Endometrium (tissue), 2 donors: ENCODE measurements at regions not wholly inside any gene's neighbourhood (a gene's known extent, or its start where the extent isn't known, plus 50 kb on each side); places are given as distances from the start of the nearest gene placed in this dataset.
"Not testable (repeated sequence)": the region's sequence is repeated elsewhere in the genome, so short reads cannot be mapped to it uniquely, and the experiment has no call there.

Experiments used
- FAIRE-seq: peaks from 2 replicates; lab custom pipeline; 2012; peaks lifted over from hg19 to GRCh38; lab: Jason Lieb, UNC
- donor health status: control.
- donor health status: control.

- no peak for FAIRE-seq
Measured at GRCh38 chr10:28733245-28733644, 55.9 kb downstream of the BAMBI start.

DNA sequence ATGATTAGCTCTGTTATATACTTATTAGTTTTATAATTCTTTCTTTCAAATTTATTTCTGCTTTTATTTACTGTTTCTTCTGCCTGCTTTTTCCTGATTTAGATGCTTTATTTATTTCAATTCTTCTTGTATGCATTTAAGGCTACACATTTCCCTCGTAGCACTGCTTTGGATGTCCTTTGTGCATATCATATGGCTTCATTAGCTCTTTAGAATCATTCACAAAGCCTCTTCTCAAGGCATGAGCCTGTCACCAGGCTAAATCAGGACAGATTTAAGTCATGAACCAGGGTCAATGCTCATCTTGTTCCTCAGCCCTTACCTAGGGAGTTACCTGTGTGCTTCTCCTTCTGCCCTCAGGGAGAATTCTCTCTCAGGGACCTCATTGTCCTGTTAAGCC, 56.3 kb downstream of the BAMBI start:
- FAIRE-seq = no peak

GRCh38 chr10:28734938-28735759, 57.8 kb downstream of the BAMBI start:
- FAIRE-seq = no peak

GRCh38 chr10:28737096-28737495, 59.8 kb downstream of the BAMBI start:
- FAIRE-seq = no peak

DNA sequence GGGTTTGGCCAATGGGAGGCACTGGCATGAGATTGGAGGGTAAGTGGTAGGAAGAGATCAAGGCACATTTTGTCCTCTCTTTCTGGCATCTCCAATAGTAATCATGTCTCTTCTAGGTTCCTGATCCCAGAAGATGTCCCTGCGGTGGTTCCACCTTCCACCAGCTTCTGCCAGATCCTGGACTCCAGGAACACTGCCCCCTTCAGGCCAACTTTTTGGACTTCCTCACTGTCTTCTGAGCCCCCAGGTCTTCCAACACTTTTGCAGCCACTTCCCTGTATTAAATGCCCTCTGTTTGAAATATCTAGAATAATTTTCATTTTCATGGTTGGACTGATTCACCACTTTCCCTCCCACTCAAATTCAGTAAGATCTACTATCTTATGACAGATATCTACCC, 60.9 kb downstream of the BAMBI start:
- no peak for FAIRE-seq

- no peak for FAIRE-seq
Measured at GRCh38 chr10:28743576-28743975, 66.3 kb downstream of the BAMBI start.

DNA sequence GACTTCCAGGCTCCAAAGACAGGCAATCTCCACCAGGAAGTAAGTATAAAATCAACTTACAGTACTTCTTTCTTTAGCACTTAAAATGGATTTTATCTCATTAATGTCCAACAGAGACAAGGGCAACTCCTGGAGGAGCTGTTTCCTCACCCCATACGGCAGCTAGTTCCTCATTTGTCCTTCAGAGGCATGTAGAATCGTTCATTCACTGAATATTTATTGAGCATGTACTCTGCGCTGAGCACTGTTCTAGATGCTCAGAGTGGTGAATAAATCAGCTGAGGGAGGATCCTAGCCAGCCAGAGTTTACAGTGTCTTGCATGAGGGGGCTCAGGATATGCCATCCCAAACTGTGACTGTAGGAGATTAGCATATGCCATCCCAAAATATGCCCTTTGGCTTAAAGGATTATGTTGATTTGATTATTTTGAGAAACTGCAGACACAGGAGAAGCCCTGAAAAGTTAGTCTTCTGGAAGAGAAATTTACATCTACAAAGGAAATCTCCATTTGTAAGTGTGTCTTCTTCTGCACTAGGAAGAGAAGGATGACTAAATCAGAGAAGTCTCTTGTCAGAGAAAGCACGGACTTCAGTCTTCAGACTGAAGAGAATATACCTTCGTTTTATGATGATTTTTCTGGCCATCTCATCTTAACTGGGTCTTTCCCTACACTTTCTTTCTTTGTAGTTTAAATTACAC, 66.9 kb downstream of the BAMBI start:
- no peak for FAIRE-seq

GRCh38 chr10:28754930-28755718, 77.8 kb downstream of the BAMBI start:
- FAIRE-seq = no peak

- no peak for FAIRE-seq
Measured at GRCh38 chr10:28761084-28761846, 83.9 kb downstream of the BAMBI start.

GRCh38 chr10:28763471-28764170, 86.3 kb downstream of the BAMBI start:
- FAIRE-seq = no peak

DNA sequence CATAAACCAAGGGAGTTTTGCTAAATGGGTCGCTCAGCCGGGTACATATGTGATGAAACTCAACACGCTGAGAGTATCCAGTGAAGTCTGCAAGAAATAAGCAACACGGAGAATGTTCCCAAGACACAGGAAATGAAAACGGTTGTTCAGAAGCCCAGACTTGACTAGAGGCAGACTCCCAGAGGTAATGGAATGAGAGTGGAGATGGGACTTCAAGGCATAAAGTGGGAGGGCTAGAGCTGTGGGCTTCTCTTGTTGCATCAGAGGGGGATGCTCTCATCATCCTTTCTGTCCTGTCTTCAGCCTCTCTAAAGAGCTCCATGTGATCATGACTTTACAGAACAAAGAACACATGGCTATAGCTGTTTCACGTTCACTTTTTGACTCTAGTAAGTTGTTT, 88.3 kb downstream of the BAMBI start:
- FAIRE-seq = no peak

DNA sequence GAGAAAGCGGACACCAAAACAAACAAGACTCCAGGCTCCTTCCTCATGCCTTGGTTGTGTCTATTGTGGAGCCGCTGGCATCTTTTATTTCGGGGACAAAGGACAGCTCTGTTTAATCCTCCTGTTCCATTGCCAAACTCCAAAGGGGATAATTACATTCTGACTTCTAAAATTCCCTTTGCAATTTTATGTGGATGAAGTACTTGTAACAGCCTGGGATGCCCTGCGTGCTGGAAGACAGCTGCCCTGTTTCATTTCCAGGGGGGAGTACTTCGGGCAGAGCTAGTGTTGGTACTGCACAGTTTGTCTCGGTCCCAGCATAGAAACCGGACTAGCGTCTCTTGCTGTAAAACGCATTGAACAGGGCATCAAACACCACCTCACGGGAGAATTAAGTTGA, 90.9 kb downstream of the BAMBI start:
- no peak for FAIRE-seq

DNA sequence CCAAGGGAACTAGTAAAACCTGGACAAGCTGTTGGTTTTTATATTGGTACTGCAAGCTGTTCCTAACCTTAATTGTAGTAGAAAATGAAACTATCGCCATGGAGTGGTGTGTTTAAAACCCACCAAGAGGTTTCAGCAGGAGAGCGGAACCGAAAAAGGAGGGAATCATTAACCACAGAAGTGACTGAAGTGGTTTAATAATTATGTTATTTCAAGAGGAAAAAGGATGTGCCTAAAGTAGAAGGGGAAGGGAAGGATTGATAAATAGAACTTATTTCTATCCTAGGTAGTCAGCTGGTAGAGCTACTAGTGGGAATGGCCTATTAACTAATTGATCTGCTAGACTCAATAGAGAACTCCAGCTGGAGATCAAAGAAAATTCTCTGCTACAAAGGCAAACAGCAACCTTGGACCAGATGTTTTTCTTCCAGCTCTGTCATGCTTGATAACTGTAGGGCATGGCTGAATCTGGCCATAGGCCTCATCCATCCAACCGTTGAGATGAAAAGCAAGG, 91.8 kb downstream of the BAMBI start:
- no peak for FAIRE-seq

- FAIRE-seq = not testable (repeated sequence)
Measured at GRCh38 chr10:28771580-28772090, 94.3 kb downstream of the BAMBI start.

DNA sequence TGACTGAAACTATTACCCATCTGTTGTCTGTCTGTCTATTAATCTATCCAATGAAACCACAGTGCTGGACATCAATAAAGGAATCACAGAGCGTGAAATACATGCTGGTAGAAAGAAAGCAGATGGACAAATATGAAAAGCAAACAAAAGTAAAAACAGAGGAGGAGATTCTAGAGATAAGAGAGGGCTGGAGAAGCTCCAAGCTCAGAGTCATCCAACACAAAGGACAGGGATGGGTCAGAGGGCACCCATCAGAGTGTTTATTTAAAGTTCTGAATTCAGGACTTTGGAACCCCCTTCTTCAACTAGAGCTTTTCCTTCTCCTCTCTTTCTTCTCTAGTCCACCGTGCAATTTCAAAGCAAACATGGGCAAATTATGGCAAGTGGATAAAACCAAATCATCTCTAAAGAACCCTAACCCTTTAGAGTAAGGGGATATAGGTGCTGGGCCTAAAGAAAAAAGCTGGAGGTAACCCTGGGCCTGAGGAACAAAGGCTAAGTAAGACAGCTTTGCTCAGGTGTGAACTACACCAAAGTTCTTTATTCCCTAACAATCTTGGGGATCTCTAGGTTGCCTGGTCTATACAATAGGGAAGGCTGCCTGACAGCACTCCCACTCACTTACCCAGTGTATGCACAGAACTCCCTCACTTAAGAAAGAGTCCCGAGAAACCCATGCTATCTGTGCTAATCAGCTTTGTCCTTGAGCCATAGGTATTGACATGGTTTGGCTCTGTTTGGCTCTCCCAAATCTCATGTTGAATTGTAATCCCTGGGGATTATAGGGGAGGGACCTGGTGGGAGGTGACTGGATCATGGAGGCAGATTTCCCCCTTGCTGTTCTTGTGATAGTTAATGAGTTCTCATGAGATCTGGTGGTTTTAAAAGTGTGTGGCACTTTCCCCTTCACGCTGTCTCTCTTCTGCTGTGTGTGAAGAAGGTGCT, 97.0 kb downstream of the BAMBI start:
- no peak for FAIRE-seq

DNA sequence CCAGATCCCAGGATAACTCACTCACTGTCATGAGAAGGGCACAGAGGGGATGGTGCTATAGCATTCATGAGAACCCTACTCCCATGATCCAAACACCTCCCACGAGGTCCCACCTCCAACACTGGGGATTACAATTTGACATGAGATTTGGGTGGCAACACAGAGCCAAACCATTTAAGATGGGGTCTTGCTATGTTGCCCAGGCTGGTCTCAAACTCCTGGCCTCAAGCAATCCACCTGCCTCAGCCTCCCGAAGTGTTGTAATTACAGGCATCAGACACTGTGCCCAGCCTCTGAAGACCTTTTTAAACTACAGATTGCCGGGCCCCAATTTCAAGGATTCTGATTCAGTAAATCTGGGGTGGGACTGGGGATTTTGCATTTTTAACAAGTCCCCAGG, 98.5 kb downstream of the BAMBI start:
- no peak for FAIRE-seq

DNA sequence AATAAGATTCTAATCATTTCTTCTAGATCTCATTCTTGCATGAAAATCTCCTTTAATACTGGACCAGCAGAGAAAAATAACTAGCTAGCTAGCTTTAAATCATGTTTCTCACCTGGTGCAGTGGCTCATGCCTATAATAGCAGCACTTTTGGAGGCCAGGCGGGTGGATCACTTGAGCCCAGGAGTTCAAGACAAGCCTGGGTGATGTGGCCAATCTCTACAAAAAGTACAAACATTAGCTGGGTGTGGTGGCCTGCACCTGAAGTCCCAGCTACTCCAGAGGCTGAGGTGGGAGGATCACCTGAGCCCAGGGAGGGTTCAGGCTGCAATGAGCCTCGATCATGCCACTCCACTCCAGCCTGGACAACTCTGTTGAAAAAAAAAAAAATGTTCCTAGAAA, 99.2 kb downstream of the BAMBI start:
- no peak for FAIRE-seq

GRCh38 chr10:28777911-28778310, 100.6 kb downstream of the BAMBI start:
- no peak for FAIRE-seq

DNA sequence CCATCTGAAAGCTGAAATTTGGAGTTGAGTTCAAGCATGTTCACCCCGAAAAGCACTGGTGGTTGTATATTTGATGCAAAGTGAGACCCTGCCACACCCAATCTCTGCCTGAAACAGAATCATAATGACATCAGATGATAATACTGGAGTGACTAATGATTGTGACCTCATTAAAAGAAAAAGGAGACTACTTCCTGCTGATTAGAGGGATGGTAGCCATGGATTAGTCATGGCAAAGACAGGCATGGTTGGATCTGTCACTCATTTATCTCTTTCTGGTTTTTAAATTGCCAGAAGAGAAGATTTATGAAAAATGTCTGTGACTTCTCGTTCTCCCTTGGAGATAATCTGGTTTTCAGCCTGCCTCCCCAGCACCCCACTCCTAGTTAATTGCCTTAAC, 101.2 kb downstream of the BAMBI start:
- FAIRE-seq = no peak

DNA sequence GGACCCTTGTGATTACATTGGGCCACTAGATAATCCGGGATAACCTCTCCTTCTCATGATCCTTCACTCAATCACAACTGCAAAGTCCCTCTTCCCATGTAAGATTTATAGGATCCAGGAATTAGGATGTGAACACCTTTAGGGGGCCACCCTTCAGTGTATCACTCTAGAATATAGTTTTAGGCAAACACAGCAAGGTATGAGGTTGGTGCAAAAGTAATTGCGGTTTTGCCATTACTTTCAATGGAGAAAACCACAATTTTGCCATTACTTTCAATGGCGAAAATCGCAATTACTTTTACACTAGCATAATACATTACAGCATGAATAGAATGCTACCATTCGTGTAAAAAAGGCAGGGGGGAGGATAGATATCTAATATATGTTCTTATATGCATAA, 104.0 kb downstream of the BAMBI start:
- FAIRE-seq = no peak
